Activated naive CD4-positive, alpha-beta T cell treated with anti-CD3 and anti-CD28 coated beads, Interleukin-2, amount 50 U/mL, for 24 hours (primary cell): ENCODE measurements at regions not wholly inside any gene's neighbourhood (a gene's known extent, or its start where the extent isn't known, plus 50 kb on each side); places are given as distances from the start of the nearest gene placed in this dataset.
"Not testable (repeated sequence)": the region's sequence is repeated elsewhere in the genome, so short reads cannot be mapped to it uniquely, and the experiment has no call there.

ENCODE experiments used
- H3K27ac Mint-ChIP-seq: one replicate; pipeline ENCODE4 v1.8.0; 2021; ENCODE audit warnings: mild to moderate bottlenecking, mixed read lengths
- H3K27me3 Mint-ChIP-seq: one replicate; pipeline ENCODE4 v1.8.0; 2021; ENCODE audit warnings: mixed read lengths
- H3K36me3 Mint-ChIP-seq: one replicate; pipeline ENCODE4 v1.8.0; 2021; ENCODE audit warnings: mixed read lengths
- H3K4me1 Mint-ChIP-seq: one replicate; pipeline ENCODE4 v1.8.0; 2021; ENCODE audit warnings: mixed read lengths
- H3K4me3 Mint-ChIP-seq: one replicate; pipeline ENCODE4 v1.8.0; 2021; ENCODE audit warnings: mild to moderate bottlenecking, mixed read lengths
- H3K9me3 Mint-ChIP-seq: one replicate; pipeline ENCODE4 v1.8.0; 2021; ENCODE audit warnings: mixed read lengths

GRCh38 chr6:159642995-159643394, 50.0 kb downstream of the SOD2 start:
- peaks cover 20% of the 10 kb centered on the region for H3K36me3 Mint-ChIP-seq

GRCh38 chr6:159642481-159642880, 50.6 kb downstream of the SOD2 start:
- no peak overlapping the region for H3K4me3 Mint-ChIP-seq
- H3K36me3 Mint-ChIP-seq = peaks cover 20% of the 10 kb centered on the region
- H3K9me3 Mint-ChIP-seq = peaks cover 5% of the 10 kb centered on the region
- H3K27ac Mint-ChIP-seq = no peak overlapping the region
- H3K27me3 Mint-ChIP-seq = no peaks in the 10 kb centered on the region
- no peaks in the 10 kb centered on the region for H3K4me1 Mint-ChIP-seq

More at GRCh38 chr6:159642995-159643394, 50.0 kb downstream of the SOD2 start:
- H3K9me3 Mint-ChIP-seq = peaks cover 5% of the 10 kb centered on the region
- H3K27me3 Mint-ChIP-seq = no peaks in the 10 kb centered on the region
- no peak overlapping the region for H3K4me3 Mint-ChIP-seq
- H3K27ac Mint-ChIP-seq = no peak overlapping the region
- no peaks in the 10 kb centered on the region for H3K4me1 Mint-ChIP-seq

- no peaks in the 10 kb centered on the region for H3K4me1 Mint-ChIP-seq
- H3K4me3 Mint-ChIP-seq = no peak overlapping the region
- H3K9me3 Mint-ChIP-seq = peaks cover 5% of the 10 kb centered on the region
- H3K27ac Mint-ChIP-seq = no peak overlapping the region
- peaks cover 20% of the 10 kb centered on the region for H3K36me3 Mint-ChIP-seq
- no peaks in the 10 kb centered on the region for H3K27me3 Mint-ChIP-seq
These were observed 52.1 kb downstream of the SOD2 start for GRCh38 chr6:159640722-159641482.

- H3K4me1 Mint-ChIP-seq = no peaks in the 10 kb centered on the region
These were observed 52.7 kb downstream of the SOD2 start for GRCh38 chr6:159640322-159640721.

GRCh38 chr6:159639721-159640120, 53.3 kb downstream of the SOD2 start:
- Mint-ChIP-seq H3K4me3 (no peak overlapping the region), H3K4me1 (no peaks in the 10 kb centered on the region), H3K27ac (no peak overlapping the region), H3K36me3 (peaks cover 16% of the 10 kb centered on the region), H3K27me3 (no peaks in the 10 kb centered on the region), H3K9me3 (peaks cover 5% of the 10 kb centered on the region)

More at GRCh38 chr6:159640322-159640721, 52.7 kb downstream of the SOD2 start:
- Mint-ChIP-seq H3K27ac (no peak overlapping the region), H3K4me3 (no peak overlapping the region), H3K36me3 (peaks cover 20% of the 10 kb centered on the region), H3K27me3 (no peaks in the 10 kb centered on the region), H3K9me3 (peaks cover 5% of the 10 kb centered on the region)

GRCh38 chr6:159633196-159633595, 59.8 kb downstream of the SOD2 start:
- H3K36me3 Mint-ChIP-seq = peaks cover 4% of the 10 kb centered on the region
- no peaks in the 10 kb centered on the region for H3K27me3 Mint-ChIP-seq
- H3K4me3 Mint-ChIP-seq = no peak overlapping the region
- H3K27ac Mint-ChIP-seq = no peak overlapping the region
- H3K4me1 Mint-ChIP-seq = no peaks in the 10 kb centered on the region
- H3K9me3 Mint-ChIP-seq = no peaks in the 10 kb centered on the region

GRCh38 chr6:159631886-159632285, 61.2 kb downstream of the SOD2 start:
- H3K36me3 Mint-ChIP-seq = peaks cover 4% of the 10 kb centered on the region
- no peak overlapping the region for H3K4me3 Mint-ChIP-seq
- H3K4me1 Mint-ChIP-seq = no peaks in the 10 kb centered on the region
- H3K27me3 Mint-ChIP-seq = no peaks in the 10 kb centered on the region
- H3K27ac Mint-ChIP-seq = no peak overlapping the region
- no peaks in the 10 kb centered on the region for H3K9me3 Mint-ChIP-seq

- Mint-ChIP-seq H3K27me3 (no peaks in the 10 kb centered on the region), H3K36me3 (peaks cover 4% of the 10 kb centered on the region)
These were observed 65.1 kb downstream of the SOD2 start for GRCh38 chr6:159627939-159628338.

GRCh38 chr6:159626506-159626905, 66.5 kb downstream of the SOD2 start:
- not testable (repeated sequence) for H3K4me3 Mint-ChIP-seq, H3K9me3 Mint-ChIP-seq, H3K36me3 Mint-ChIP-seq, H3K4me1 Mint-ChIP-seq, H3K27me3 Mint-ChIP-seq, H3K27ac Mint-ChIP-seq

More at GRCh38 chr6:159627939-159628338, 65.1 kb downstream of the SOD2 start:
- Mint-ChIP-seq H3K4me1 (no peaks in the 10 kb centered on the region), H3K9me3 (no peaks in the 10 kb centered on the region), H3K4me3 (no peak overlapping the region), H3K27ac (no peak overlapping the region)

- Mint-ChIP-seq H3K36me3 (peaks cover under 1% of the 10 kb centered on the region), H3K4me3 (no peak overlapping the region), H3K27ac (no peak overlapping the region), H3K9me3 (no peaks in the 10 kb centered on the region), H3K27me3 (no peaks in the 10 kb centered on the region), H3K4me1 (no peaks in the 10 kb centered on the region)
These were observed 69.9 kb downstream of the SOD2 start for GRCh38 chr6:159623156-159623555.

GRCh38 chr6:159620947-159621346, 72.1 kb downstream of the SOD2 start:
- Mint-ChIP-seq H3K27ac (peak overlapping the region; percentile 24), H3K27me3 (no peaks in the 10 kb centered on the region), H3K4me3 (no peak overlapping the region), H3K4me1 (no peaks in the 10 kb centered on the region), H3K36me3 (peaks cover 10% of the 10 kb centered on the region), H3K9me3 (no peaks in the 10 kb centered on the region)

- no peaks in the 10 kb centered on the region for H3K4me1 Mint-ChIP-seq
- H3K27me3 Mint-ChIP-seq = no peaks in the 10 kb centered on the region
- no peak overlapping the region for H3K4me3 Mint-ChIP-seq
- peaks cover 20% of the 10 kb centered on the region for H3K36me3 Mint-ChIP-seq
- H3K27ac Mint-ChIP-seq = no peak overlapping the region
- peaks cover 4% of the 10 kb centered on the region for H3K9me3 Mint-ChIP-seq
These were observed 75.6 kb downstream of the SOD2 start for GRCh38 chr6:159617444-159617843.

GRCh38 chr6:159616456-159616855, 76.6 kb downstream of the SOD2 start:
- no peaks in the 10 kb centered on the region for H3K4me1 Mint-ChIP-seq
- no peak overlapping the region for H3K27ac Mint-ChIP-seq
- no peak overlapping the region for H3K4me3 Mint-ChIP-seq
- H3K27me3 Mint-ChIP-seq = no peaks in the 10 kb centered on the region
- H3K9me3 Mint-ChIP-seq = peaks cover 4% of the 10 kb centered on the region
- H3K36me3 Mint-ChIP-seq = peaks cover 20% of the 10 kb centered on the region

GRCh38 chr6:159615918-159616317, 77.1 kb downstream of the SOD2 start:
- Mint-ChIP-seq H3K36me3 (peaks cover 20% of the 10 kb centered on the region), H3K4me1 (no peaks in the 10 kb centered on the region), H3K27me3 (no peaks in the 10 kb centered on the region), H3K9me3 (peaks cover 4% of the 10 kb centered on the region), H3K27ac (no peak overlapping the region), H3K4me3 (no peak overlapping the region)

- peaks cover 4% of the 10 kb centered on the region for H3K9me3 Mint-ChIP-seq
- H3K4me3 Mint-ChIP-seq = no peak overlapping the region
- no peaks in the 10 kb centered on the region for H3K4me1 Mint-ChIP-seq
- H3K36me3 Mint-ChIP-seq = peaks cover 10% of the 10 kb centered on the region
- no peaks in the 10 kb centered on the region for H3K27me3 Mint-ChIP-seq
- no peak overlapping the region for H3K27ac Mint-ChIP-seq
These were observed 82.2 kb downstream of the SOD2 start for GRCh38 chr6:159610881-159611280.

GRCh38 chr6:159609652-159610178, 83.3 kb downstream of the SOD2 start:
- Mint-ChIP-seq H3K4me1 (no peaks in the 10 kb centered on the region), H3K9me3 (no peaks in the 10 kb centered on the region), H3K27me3 (no peaks in the 10 kb centered on the region), H3K36me3 (peaks cover 5% of the 10 kb centered on the region), H3K4me3 (no peak overlapping the region), H3K27ac (no peak overlapping the region)
